Jurkat, Clone E6-1 (cell line): ENCODE measurements at regions not wholly inside any gene's neighbourhood (a gene's known extent, or its start where the extent isn't known, plus 50 kb on each side); places are given as distances from the start of the nearest gene placed in this dataset.
"Not testable (repeated sequence)": the region's sequence is repeated elsewhere in the genome, so short reads cannot be mapped to it uniquely, and the experiment has no call there.

Experiments used
- DNase-seq: peaks from one replicate; pipeline ENCODE4 v3.0.0-alpha.2; 2011; ENCODE audit warnings: low read depth, low spot score
- H3K4me3 ChIP-seq: 2 replicates; pipeline ENCODE4 v1.5.1; 2011; ENCODE audit warnings: mild to moderate bottlenecking, low read length, control low read depth, moderate library complexity

GRCh38 chr10:59470570-59470969 is 108.2 kb upstream of the FAM13C start:
- no peak overlapping the region for H3K4me3 ChIP-seq
- DNase-seq = no peak

GRCh38 chr10:59465088-59465487 is 102.7 kb upstream of the FAM13C start:
- DNase-seq = no peak
- no peak overlapping the region for H3K4me3 ChIP-seq

- no peak overlapping the region for H3K4me3 ChIP-seq
- DNase-seq = no peak
Observed at GRCh38 chr10:59464483-59464882, 102.1 kb upstream of the FAM13C start.

- no peak for DNase-seq
- H3K4me3 ChIP-seq = no peak overlapping the region
Observed at GRCh38 chr10:59463909-59464308, 101.6 kb upstream of the FAM13C start.

GRCh38 chr10:59460601-59461000 is 98.3 kb upstream of the FAM13C start:
- H3K4me3 ChIP-seq = no peak overlapping the region
- DNase-seq = no peak

GRCh38 chr10:59456199-59456598 is 93.8 kb upstream of the FAM13C start:
- DNase-seq = no peak
- H3K4me3 ChIP-seq = no peak overlapping the region

- H3K4me3 ChIP-seq = no peak overlapping the region
- DNase-seq = no peak
Observed at GRCh38 chr10:59454171-59454919, 92.0 kb upstream of the FAM13C start.

- no peak for DNase-seq
- H3K4me3 ChIP-seq = no peak overlapping the region
Observed at GRCh38 chr10:59448616-59449015, 86.3 kb upstream of the FAM13C start.

- no peak for DNase-seq
- H3K4me3 ChIP-seq = no peak overlapping the region
Observed at GRCh38 chr10:59435707-59436106, 73.4 kb upstream of the FAM13C start.

- no peak overlapping the region for H3K4me3 ChIP-seq
- no peak for DNase-seq
Observed at GRCh38 chr10:59434463-59435321, 72.3 kb upstream of the FAM13C start.

GRCh38 chr10:59433720-59434428 is 71.5 kb upstream of the FAM13C start:
- no peak overlapping the region for H3K4me3 ChIP-seq
- no peak for DNase-seq

GRCh38 chr10:59432207-59432900 is 70.0 kb upstream of the FAM13C start:
- DNase-seq = no peak
- no peak overlapping the region for H3K4me3 ChIP-seq

- H3K4me3 ChIP-seq, DNase-seq: not testable (repeated sequence)
Observed at GRCh38 chr10:59413795-59414194, 51.4 kb upstream of the FAM13C start.
